Fibroblast of lung (primary cell): ENCODE measurements at regions not wholly inside any gene's neighbourhood (a gene's known extent, or its start where the extent isn't known, plus 50 kb on each side); places are given as distances from the start of the nearest gene placed in this dataset.

ENCODE experiments used
- DNase-seq, 2 donors: peaks; one replicate each; pipeline versions ENCODE4 v3.0.0 to v3.0.0-alpha.2; 2010; ENCODE audit warnings: low read depth in 2 of 2
- H2AFZ ChIP-seq: 2 replicates; pipeline ENCODE4 v1.5.1; 2012; ENCODE audit warnings: low read length, control low read depth, inconsistent platforms
- H3K27ac ChIP-seq: 2 replicates; pipeline ENCODE4 v1.5.1; 2011; ENCODE audit warnings: low read length, control low read depth; ENCODE audit not compliant: insufficient read depth
- H3K27me3 ChIP-seq: 2 replicates; pipeline ENCODE4 v1.5.1; 2011; ENCODE audit warnings: mild to moderate bottlenecking, low read length; ENCODE audit not compliant: control insufficient read depth, insufficient read depth
- H3K36me3 ChIP-seq: 2 replicates; pipeline ENCODE4 v1.5.1; 2011; ENCODE audit warnings: low read length; ENCODE audit not compliant: control insufficient read depth, insufficient read depth
- H3K4me1 ChIP-seq: 2 replicates; pipeline ENCODE4 v1.5.1; 2011; ENCODE audit warnings: low read length; ENCODE audit not compliant: control insufficient read depth, insufficient read depth; ENCODE audit errors: extremely low read depth
- H3K4me2 ChIP-seq: 2 replicates; pipeline ENCODE4 v1.5.1; 2011; ENCODE audit warnings: low read length, control low read depth; ENCODE audit not compliant: insufficient read depth; ENCODE audit errors: extremely low read depth
- H3K4me3 ChIP-seq, 4 experiments: fragments of 200-600 bp in 1 of 4; sonication (generic) in 1 of 4; replicated peaks in 1 of 4; 2 replicates each; pipeline ENCODE4 v1.5.1; 2011 to 2016; ENCODE audit warnings: low read length in 4 of 4, low read depth in 3 of 4, mild to moderate bottlenecking in 3 of 4, control low read depth in 2 of 4, inconsistent platforms in 1 of 4, mixed read lengths in 1 of 4; ENCODE audit not compliant: insufficient read depth in 1 of 4; ENCODE audit errors: control extremely low read depth in 1 of 4
- H3K79me2 ChIP-seq: 2 replicates; pipeline ENCODE4 v1.5.1; 2012; ENCODE audit warnings: mild to moderate bottlenecking, low read length, inconsistent platforms; ENCODE audit not compliant: control insufficient read depth, insufficient read depth
- H3K9ac ChIP-seq: 2 replicates; pipeline ENCODE4 v1.5.1; 2011; ENCODE audit warnings: mild to moderate bottlenecking, low read length, control low read depth; ENCODE audit not compliant: insufficient read depth
- H3K9me3 ChIP-seq: 2 replicates; pipeline ENCODE4 v1.5.1; 2012; ENCODE audit warnings: low read depth, low read length; ENCODE audit not compliant: control insufficient read depth, insufficient read depth
- H4K20me1 ChIP-seq: 2 replicates; pipeline ENCODE4 v1.5.1; 2011; ENCODE audit warnings: low read length; ENCODE audit not compliant: control insufficient read depth, insufficient read depth; ENCODE audit errors: extremely low read depth
- EZH2 ChIP-seq: IDR thresholded peaks from 2 replicates; pipeline ENCODE4 v1.5.1; 2012; ENCODE audit warnings: low read length, control low read depth, mild to moderate bottlenecking; ENCODE audit errors: missing control alignments
- TF ChIP-seq, protein P1 (sequence below), 2 donors: IDR thresholded peaks in 1 of 2; conservative IDR thresholded peaks in 1 of 2; 1 replicate in 1 of 2; 2 replicates in 1 of 2; pipeline ENCODE4 v1.5.1; 2011 to 2012; ENCODE audit warnings: low read length in 2 of 2, control low read depth in 1 of 2, inconsistent platforms in 1 of 2, low read depth in 1 of 2, mild to moderate bottlenecking in 1 of 2

GRCh38 chr7:124155432-124156022, 122.7 kb upstream of the TMEM229A start:
- no peaks in the 10 kb centered on the region for H3K9me3 ChIP-seq
- H3K4me3 ChIP-seq, result no peak overlapping the region
- H3K9ac ChIP-seq, result no peak overlapping the region
- H3K4me2 ChIP-seq, result no peak overlapping the region
- no peak overlapping the region for H3K27ac ChIP-seq
- TF ChIP-seq, protein P1, sequence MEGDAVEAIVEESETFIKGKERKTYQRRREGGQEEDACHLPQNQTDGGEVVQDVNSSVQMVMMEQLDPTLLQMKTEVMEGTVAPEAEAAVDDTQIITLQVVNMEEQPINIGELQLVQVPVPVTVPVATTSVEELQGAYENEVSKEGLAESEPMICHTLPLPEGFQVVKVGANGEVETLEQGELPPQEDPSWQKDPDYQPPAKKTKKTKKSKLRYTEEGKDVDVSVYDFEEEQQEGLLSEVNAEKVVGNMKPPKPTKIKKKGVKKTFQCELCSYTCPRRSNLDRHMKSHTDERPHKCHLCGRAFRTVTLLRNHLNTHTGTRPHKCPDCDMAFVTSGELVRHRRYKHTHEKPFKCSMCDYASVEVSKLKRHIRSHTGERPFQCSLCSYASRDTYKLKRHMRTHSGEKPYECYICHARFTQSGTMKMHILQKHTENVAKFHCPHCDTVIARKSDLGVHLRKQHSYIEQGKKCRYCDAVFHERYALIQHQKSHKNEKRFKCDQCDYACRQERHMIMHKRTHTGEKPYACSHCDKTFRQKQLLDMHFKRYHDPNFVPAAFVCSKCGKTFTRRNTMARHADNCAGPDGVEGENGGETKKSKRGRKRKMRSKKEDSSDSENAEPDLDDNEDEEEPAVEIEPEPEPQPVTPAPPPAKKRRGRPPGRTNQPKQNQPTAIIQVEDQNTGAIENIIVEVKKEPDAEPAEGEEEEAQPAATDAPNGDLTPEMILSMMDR (conservative IDR thresholded peaks at IDR 0.05 in 1 of 2, IDR thresholded peaks at IDR 0.05 in 1 of 2; ENCODE audit: low read depth in 1 of 2, low read length in 2 of 2), result peak; percentile 34 to 57
- no peak for TF ChIP-seq EZH2
- no peaks in the 10 kb centered on the region for H3K27me3 ChIP-seq
- no peak overlapping the region for H2AFZ ChIP-seq
- H3K79me2 ChIP-seq, result no peaks in the 10 kb centered on the region
- H3K4me1 ChIP-seq, result no peaks in the 10 kb centered on the region
- H4K20me1 ChIP-seq, result no peaks in the 10 kb centered on the region
- DNase-seq, result peak; percentile 3 to 70
- no peaks in the 10 kb centered on the region for H3K36me3 ChIP-seq

- no peaks in the 10 kb centered on the region for H3K9me3 ChIP-seq
- H3K27ac ChIP-seq, result no peak overlapping the region
- H3K9ac ChIP-seq, result no peak overlapping the region
- peak; percentile 29 to 84 for DNase-seq
- no peaks in the 10 kb centered on the region for H4K20me1 ChIP-seq
- no peaks in the 10 kb centered on the region for H3K4me1 ChIP-seq
- no peaks in the 10 kb centered on the region for H3K27me3 ChIP-seq
- no peaks in the 10 kb centered on the region for H3K79me2 ChIP-seq
- no peak overlapping the region for H2AFZ ChIP-seq
- TF ChIP-seq EZH2, result no peak
- TF ChIP-seq, protein P1 (conservative IDR thresholded peaks at IDR 0.05 in 1 of 2, IDR thresholded peaks at IDR 0.05 in 1 of 2; ENCODE audit: low read depth in 1 of 2, low read length in 2 of 2), result peak; percentile 50 to 53
- H3K4me3 ChIP-seq, result no peak overlapping the region
- no peaks in the 10 kb centered on the region for H3K36me3 ChIP-seq
- no peak overlapping the region for H3K4me2 ChIP-seq
Measured at GRCh38 chr7:124152859-124153692, 120.2 kb upstream of the TMEM229A start.

- TF ChIP-seq EZH2, result no peak
- TF ChIP-seq, protein P1 (conservative IDR thresholded peaks at IDR 0.05 in 1 of 2, IDR thresholded peaks at IDR 0.05 in 1 of 2; ENCODE audit: low read depth in 1 of 2, low read length in 2 of 2), result no peak
- no peaks in the 10 kb centered on the region for H3K4me1 ChIP-seq
- no peak overlapping the region for H3K9ac ChIP-seq
- no peaks in the 10 kb centered on the region for H3K79me2 ChIP-seq
- H4K20me1 ChIP-seq, result no peaks in the 10 kb centered on the region
- no peaks in the 10 kb centered on the region for H3K36me3 ChIP-seq
- no peaks in the 10 kb centered on the region for H3K9me3 ChIP-seq
- no peak overlapping the region for H3K4me3 ChIP-seq
- no peak for DNase-seq
- no peak overlapping the region for H2AFZ ChIP-seq
- no peak overlapping the region for H3K27ac ChIP-seq
- no peak overlapping the region for H3K4me2 ChIP-seq
- H3K27me3 ChIP-seq, result no peaks in the 10 kb centered on the region
Measured at GRCh38 chr7:124137664-124138063, 104.8 kb upstream of the TMEM229A start.
